GM21737 (cell line): ENCODE measurements at regions not wholly inside any gene's neighbourhood (a gene's known extent, or its start where the extent isn't known, plus 50 kb on each side); places are given as distances from the start of the nearest gene placed in this dataset.
"Not testable (repeated sequence)": the region's sequence is repeated elsewhere in the genome, so short reads cannot be mapped to it uniquely, and the experiment has no call there.

Source experiments
- ATAC-seq: cut with Tn5 transposase; IDR thresholded peaks from one replicate; pipeline ENCODE4 v1.9.1; 2021; ENCODE audit warnings: mild to moderate bottlenecking, moderate library complexity; ENCODE audit not compliant: unreplicated experiment

- ATAC-seq: no peak
Measured at GRCh38 chr17:70510288-70510687, 341.0 kb downstream of the KCNJ2 start.

- ATAC-seq: no peak
Measured at GRCh38 chr17:70517816-70518215, 348.5 kb downstream of the KCNJ2 start.

GRCh38 chr17:70519300-70519699 is 350.0 kb downstream of the KCNJ2 start:
- no peak for ATAC-seq

DNA sequence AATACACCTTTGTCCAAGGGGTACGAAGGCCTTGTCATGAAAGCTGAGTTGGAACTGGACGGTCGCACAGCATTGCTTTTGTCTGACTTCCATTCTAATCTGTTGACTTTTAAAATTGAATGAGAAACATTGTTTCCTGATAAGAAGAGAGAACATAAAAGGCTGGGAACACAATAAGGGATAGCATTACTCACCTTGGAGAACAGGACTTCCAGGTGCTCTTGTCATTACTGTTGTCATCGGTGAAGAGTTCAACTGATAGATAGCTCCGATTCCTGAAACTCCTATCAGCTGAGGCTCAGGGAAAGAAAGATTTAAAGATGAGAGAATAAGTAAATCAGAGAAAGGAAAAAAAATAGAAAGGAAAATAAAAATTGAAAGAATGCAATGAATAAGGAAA is 351.1 kb downstream of the KCNJ2 start:
- ATAC-seq: no peak

DNA sequence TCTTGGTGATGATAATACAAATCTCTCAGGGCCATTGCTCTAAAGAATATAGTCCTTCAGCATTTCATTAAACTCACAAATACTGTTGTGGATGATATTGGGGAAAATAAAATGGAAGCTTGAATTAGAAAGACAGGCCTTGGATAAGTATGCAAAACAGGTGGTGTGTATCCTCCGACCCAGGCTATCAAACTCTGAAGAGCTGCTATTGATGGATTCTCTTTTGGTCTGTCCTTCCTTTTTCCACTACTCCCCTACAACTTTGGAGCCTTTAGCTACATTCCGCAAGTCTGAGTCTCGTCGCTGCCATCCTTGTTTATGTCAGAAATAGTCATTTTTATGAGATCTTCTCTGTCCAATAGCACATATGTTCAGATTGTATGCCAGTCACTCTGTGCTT is 351.6 kb downstream of the KCNJ2 start:
- ATAC-seq: no peak

DNA sequence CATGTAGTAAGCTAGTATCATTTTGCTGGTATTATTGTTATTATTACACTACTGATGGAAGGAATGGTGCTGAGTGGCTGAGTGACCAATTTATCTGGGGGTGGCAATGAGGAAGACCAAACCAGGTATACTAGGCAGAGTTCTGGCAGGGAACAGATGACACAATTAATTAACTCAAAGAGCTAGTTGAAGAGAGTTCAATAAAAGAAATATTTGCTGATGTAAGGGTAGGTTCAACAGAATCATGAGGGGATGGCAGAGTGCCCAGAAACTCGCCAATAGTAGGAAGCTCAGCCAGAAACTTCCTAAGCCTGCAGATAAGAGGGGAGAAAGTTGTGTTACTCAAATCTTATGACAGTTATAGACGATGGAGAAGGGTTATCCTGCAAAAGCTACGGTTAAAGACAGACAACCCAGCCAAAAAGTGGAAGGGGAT is 352.5 kb downstream of the KCNJ2 start:
- no peak for ATAC-seq

GRCh38 chr17:70523426-70523825 is 354.1 kb downstream of the KCNJ2 start:
- no peak for ATAC-seq

DNA sequence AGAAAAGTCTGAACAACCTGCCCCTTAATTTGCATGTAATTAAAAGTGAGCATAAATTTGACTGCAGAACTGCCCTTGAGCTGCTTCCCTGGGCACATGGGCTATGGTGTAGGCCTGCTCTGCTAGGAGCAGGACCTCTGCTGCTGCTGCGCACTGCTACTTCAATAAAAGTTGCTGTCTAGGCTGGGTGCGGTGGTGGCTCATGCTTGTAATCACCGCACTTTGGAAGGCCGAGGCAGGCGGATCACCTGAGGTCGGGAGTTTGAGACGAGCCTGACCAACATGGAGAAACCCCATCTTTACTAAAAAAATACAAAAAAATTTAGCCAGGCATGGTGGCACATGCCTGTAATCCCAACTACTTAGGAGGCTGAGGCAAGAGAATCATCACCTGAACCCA is 355.7 kb downstream of the KCNJ2 start:
- not testable (repeated sequence) for ATAC-seq

DNA sequence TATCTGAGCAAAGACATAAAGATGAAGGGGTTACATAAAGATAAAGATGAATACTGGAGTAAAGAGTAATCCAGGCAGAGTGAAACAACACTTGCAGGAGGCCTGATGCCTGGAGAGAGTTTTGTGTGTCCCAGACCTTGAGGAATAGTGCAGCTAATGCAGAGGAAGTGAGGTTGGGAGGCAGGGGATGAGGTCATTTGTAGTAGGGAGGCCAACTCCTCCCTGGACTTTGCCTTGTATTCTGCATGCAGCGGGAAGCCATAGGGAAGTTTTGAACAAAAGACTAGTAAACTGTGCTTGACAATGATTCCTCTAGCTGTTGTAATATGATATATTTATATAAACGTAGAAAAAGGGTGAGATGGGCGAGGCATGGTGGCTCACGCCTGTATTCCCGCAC is 356.6 kb downstream of the KCNJ2 start:
- ATAC-seq: no peak

- ATAC-seq: no peak
Measured at GRCh38 chr17:70527364-70527888, 358.1 kb downstream of the KCNJ2 start.

- no peak for ATAC-seq
Measured at GRCh38 chr17:70533427-70533826, 364.1 kb downstream of the KCNJ2 start.

- no peak for ATAC-seq
Measured at GRCh38 chr17:70535986-70536385, 366.7 kb downstream of the KCNJ2 start.

DNA sequence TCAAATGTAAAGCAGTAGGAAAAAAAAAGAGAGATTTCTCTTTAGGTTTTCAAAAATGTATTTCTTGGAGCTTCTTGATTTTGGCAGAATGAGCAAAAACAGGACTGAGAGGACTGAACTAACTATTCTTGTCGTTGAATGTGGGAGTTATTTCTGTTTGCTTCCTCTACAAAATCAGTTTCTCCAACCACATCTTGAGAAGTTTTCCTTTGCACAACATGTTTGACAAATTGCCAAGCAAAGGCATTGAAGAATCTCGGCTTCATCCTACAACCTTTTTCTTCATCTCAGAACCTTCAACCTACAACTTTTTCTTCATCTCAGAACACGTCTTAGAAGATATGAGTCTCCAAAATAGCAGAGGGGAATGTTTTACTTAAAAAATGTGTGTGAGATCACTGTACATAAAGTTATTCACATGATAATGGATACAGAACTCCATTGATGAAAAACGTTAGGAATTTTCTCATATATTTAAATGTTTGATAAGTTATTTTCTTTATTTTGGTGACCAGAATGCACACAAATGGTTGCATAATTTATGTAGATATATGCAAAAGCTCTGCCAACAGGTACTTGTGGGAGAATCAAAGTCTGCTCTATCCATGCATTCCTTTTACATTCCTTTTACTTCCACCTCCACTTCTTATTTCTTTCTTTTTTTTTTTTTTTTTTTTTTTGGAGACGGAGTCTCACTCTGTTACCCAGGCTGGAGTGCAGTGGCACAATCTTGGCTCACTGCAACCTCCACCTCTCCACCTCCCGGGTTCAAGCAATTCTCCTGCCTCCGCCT is 370.0 kb downstream of the KCNJ2 start:
- ATAC-seq: no peak

DNA sequence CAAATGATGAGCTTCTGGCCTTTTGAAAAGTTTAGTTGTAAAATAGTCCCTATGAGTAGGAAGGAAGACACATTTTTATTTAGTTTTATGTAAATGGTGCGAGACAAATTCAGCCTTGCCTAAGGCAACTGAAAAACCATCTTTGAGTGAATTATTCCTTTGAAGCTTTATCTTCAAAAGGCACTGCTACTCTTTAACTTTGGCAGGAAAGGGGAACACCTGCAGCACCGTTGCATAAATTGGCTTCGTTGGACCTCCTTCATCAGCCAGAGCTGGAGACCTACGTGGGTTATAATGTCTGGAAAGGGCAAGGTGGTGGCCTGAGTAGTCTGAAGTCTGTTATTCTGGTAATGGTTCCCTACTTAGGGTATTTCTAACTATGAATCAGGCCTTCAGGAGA is 373.5 kb downstream of the KCNJ2 start:
- ATAC-seq: no peak

DNA sequence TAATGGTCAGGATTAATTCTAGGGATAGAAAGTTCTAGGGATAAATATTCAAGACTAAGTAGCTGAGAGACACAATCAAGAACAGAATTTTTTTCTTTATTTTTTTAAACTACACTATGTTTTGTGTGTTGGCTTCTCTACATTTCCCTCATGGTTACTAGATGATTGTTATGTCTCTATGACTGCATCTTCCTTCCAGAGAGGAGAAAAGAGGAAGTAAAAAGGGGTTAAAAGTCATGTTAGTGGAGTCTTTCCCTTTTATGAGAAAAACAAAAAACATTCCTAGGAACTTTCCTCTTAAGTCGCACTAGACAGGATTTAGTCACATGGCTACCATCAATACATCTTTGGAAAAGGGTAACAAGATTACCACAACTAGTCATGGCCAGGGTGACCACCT is 375.0 kb downstream of the KCNJ2 start:
- ATAC-seq: no peak

DNA sequence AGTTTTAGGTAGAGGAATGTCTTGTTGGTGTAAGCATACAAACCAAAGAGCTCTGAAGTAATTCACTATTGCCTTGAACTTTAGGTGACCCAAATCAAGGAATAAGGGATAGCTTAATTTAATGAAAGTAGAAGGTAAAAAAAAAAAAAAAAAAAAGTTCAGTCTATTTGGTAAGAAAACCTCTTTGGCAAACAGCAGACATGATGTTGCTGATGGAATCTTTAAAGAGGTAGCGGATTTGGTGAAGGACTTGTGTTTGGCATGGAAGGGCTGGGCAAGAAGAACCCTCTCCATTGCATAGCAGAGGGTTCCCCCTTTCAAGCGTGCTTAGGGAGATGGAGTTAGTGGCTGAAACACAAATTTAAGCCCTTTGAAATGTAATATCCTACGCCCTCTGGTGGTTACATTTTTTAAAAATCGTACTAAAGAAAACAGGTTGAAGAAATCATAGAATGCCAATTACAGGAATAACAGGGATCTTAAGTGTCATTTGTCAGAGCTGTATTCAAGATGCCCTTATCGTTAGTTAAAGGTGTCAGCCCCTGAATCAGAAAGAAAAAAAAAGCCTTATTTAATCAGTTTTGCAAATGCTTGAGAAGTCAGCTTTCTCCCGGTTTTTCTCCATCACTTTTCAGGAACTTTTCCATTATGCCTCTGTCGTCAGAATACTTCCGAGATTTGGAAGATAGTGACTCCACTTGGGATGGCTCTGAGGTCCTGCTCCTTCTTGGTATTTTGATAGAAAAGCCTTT is 383.1 kb downstream of the KCNJ2 start:
- ATAC-seq: no peak

GRCh38 chr17:70552982-70553334 is 383.6 kb downstream of the KCNJ2 start:
- ATAC-seq: no peak

DNA sequence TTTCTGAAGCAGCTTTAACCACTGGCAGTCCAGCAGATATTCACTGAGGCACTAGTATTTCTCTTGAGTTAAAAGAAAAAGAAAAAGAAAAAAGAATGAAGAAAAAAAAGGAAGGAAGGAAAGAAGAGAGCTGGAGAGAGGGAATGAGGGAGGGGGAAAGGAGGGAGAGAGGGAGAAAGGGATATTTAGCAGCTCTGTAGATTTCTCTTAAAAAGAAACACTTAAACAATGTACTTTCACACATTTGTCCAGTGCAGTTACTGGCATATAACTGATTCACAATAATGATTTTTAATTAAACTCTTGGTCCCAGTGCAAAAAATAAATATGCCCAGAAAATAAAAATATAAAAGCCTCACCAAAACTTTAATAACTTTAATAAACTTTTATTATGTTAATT is 386.4 kb downstream of the KCNJ2 start:
- no peak for ATAC-seq

GRCh38 chr17:70558821-70559220 is 389.5 kb downstream of the KCNJ2 start:
- ATAC-seq: no peak

DNA sequence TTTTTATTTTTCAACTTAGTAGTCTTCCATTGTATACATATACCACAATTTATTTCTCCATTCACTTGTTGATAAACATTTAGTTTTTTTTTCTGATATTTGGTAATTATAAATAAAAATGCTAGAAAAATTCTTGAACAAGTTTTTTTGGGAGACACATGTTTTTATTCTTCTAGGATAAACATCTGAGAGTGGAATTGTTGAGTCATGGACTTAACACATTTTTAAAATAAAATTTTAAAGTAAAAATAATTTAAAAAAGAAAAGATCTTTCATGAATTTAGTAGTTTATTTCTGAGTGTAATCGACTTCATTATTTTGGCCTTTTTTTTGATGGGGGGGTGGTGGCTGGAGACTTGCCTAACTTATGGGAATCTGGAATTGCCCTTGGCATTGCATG is 391.1 kb downstream of the KCNJ2 start:
- ATAC-seq: no peak

GRCh38 chr17:70562137-70562536 is 392.8 kb downstream of the KCNJ2 start:
- ATAC-seq: no peak

- ATAC-seq: no peak
Measured at GRCh38 chr17:70563281-70563820, 394.0 kb downstream of the KCNJ2 start.
